HCT116 (cell line): ENCODE measurements at regions not wholly inside any gene's neighbourhood (a gene's known extent, or its start where the extent isn't known, plus 50 kb on each side); places are given as distances from the start of the nearest gene placed in this dataset.

ENCODE experiments used
- CEBPB ChIP-seq: IDR thresholded peaks from 2 replicates; pipeline ENCODE4 v1.6.1; 2012; ENCODE audit warnings: low read depth
- CTCF ChIP-seq, 3 experiments: fragments of 200-600 bp in 1 of 3; sonication (generic) in 1 of 3; IDR thresholded peaks in 2 of 3; conservative IDR thresholded peaks in 1 of 3; 2 replicates each; pipeline ENCODE4 v1.5.1; 2012 to 2017; ENCODE audit warnings: low read depth in 2 of 3, low read length in 2 of 3, antibody characterized with exemption in 1 of 3, borderline replicate concordance in 1 of 3, control low read depth in 1 of 3, mild to moderate bottlenecking in 1 of 3, mixed read lengths in 1 of 3, mixed run types in 1 of 3, moderate library complexity in 1 of 3; ENCODE audit not compliant: insufficient read depth in 1 of 3
- EZH2 ChIP-seq: fragments of 200-600 bp; sonication (generic); IDR thresholded peaks from 2 replicates; pipeline ENCODE4 v1.6.1; 2017; ENCODE audit warnings: antibody characterized with exemption, mixed run types
- EZH2phosphoT487 ChIP-seq: fragments of 200-600 bp; IDR thresholded peaks from 2 replicates; pipeline ENCODE4 v1.6.1; 2018; ENCODE audit warnings: antibody characterized with exemption, borderline replicate concordance
- JUND ChIP-seq: IDR thresholded peaks from 2 replicates; pipeline ENCODE4 v1.6.1; 2012
- POLR2A ChIP-seq: IDR thresholded peaks from 2 replicates; pipeline ENCODE4 v1.7.0; 2011; ENCODE audit warnings: borderline replicate concordance; ENCODE audit not compliant: insufficient read depth, insufficient read length; ENCODE audit errors: extremely low read depth
- RAD21 ChIP-seq: IDR thresholded peaks from 2 replicates; pipeline ENCODE4 v1.6.1; 2012; ENCODE audit warnings: low read depth, mild to moderate bottlenecking
- SIN3A ChIP-seq: IDR thresholded peaks from 2 replicates; pipeline ENCODE4 v1.6.1; 2012; ENCODE audit warnings: low read depth
- SRF ChIP-seq: IDR thresholded peaks from 2 replicates; pipeline ENCODE4 v1.6.1; 2012; ENCODE audit warnings: low read depth
- YY1 ChIP-seq: IDR thresholded peaks from 2 replicates; pipeline ENCODE4 v1.6.1; 2011; ENCODE audit warnings: low read length, low read depth, moderate library complexity, mild to moderate bottlenecking; ENCODE audit not compliant: insufficient replicate concordance; ENCODE audit errors: extremely low read depth
- TF ChIP-seq, protein P1 (sequence below): IDR thresholded peaks from 2 replicates; pipeline ENCODE4 v1.6.1; 2011; ENCODE audit warnings: mild to moderate bottlenecking, low read length, moderate library complexity; ENCODE audit not compliant: insufficient replicate concordance; ENCODE audit errors: extremely low read depth
- TF ChIP-seq, protein P2 (sequence below): IDR thresholded peaks from 2 replicates; pipeline ENCODE4 v1.6.1; 2012

DNA sequence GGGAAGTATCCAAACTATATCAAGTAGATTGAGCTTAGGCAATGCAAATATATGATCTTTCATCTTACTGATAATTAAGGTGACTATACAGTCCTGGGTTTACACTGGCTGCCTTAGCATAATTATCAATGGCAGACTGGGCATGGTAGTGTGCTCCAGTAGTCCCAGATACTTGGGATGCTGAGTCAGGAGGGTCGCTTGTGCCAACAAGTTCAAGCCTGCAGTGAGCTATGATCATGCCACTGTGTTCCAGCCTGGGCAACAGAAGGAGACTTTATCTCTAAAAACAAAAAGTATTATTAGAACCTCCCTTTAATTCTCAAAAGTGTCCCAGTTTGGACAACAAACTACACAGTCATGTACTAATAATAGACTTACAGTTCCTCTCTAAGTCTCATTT is 99.4 kb upstream of the RASGEF1B start:
- no peak for TF ChIP-seq CTCF (IDR thresholded peaks at IDR 0.05 in 2 of 3, conservative IDR thresholded peaks at IDR 0.05 in 1 of 3; ENCODE audit: borderline replicate concordance in 1 of 3, insufficient read depth in 1 of 3, low read depth in 2 of 3, low read length in 2 of 3)
- no peak for TF ChIP-seq EZH2
- TF ChIP-seq, protein P1, sequence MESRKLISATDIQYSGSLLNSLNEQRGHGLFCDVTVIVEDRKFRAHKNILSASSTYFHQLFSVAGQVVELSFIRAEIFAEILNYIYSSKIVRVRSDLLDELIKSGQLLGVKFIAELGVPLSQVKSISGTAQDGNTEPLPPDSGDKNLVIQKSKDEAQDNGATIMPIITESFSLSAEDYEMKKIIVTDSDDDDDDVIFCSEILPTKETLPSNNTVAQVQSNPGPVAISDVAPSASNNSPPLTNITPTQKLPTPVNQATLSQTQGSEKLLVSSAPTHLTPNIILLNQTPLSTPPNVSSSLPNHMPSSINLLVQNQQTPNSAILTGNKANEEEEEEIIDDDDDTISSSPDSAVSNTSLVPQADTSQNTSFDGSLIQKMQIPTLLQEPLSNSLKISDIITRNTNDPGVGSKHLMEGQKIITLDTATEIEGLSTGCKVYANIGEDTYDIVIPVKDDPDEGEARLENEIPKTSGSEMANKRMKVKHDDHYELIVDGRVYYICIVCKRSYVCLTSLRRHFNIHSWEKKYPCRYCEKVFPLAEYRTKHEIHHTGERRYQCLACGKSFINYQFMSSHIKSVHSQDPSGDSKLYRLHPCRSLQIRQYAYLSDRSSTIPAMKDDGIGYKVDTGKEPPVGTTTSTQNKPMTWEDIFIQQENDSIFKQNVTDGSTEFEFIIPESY = no peak
- no peak for TF ChIP-seq POLR2A
- TF ChIP-seq, protein P2, sequence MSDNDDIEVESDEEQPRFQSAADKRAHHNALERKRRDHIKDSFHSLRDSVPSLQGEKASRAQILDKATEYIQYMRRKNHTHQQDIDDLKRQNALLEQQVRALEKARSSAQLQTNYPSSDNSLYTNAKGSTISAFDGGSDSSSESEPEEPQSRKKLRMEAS = no peak
- TF ChIP-seq CEBPB = no peak
- TF ChIP-seq YY1 = no peak
- no peak for TF ChIP-seq SRF
- no peak for TF ChIP-seq SIN3A
- TF ChIP-seq JUND = no peak
- no peak for TF ChIP-seq RAD21
- no peak for TF ChIP-seq EZH2phosphoT487
